ENCODE measurements at regions not wholly inside any gene's neighbourhood (a gene's known extent, or its start where the extent isn't known, plus 50 kb on each side); places are given as distances from the start of the nearest gene placed in this dataset.

GRCh38 chr13:50377726-50378270, 362.6 kb downstream of the KCNRG start:
- WGBS (ENCODE audit: insufficient coverage): no CpG with 5 or more reads among the region's 2 CpGs

More at GRCh38 chr13:50377726-50378270, 362.6 kb downstream of the KCNRG start:
- Histone ChIP-seq H3K27me3 (replicated peaks in 1 of 4; ENCODE audit: control extremely low read depth in 1 of 4, control insufficient read depth in 3 of 4, insufficient read depth in 4 of 4, low read length in 3 of 4) (no peaks in the 10 kb centered on the region), H4K20me1 (ENCODE audit: control insufficient read depth, insufficient read depth, low read length, poor library complexity, severe bottlenecking) (no peaks in the 10 kb centered on the region), H3K9ac (ENCODE audit: low read length) (no peak overlapping the region), H3K4me1 (ENCODE audit: control insufficient read depth in 2 of 2, insufficient read depth in 2 of 2, low read length in 2 of 2) (no peaks in the 10 kb centered on the region), H3K4me2 (replicated peaks; ENCODE audit: low read depth, low read length, poor library complexity, severe bottlenecking) (no peak overlapping the region), H3K4me3 (ENCODE audit: control extremely low read depth in 1 of 5, extremely low read depth in 1 of 5, insufficient read depth in 1 of 5, low read depth in 2 of 5, low read length in 4 of 5) (no peak overlapping the region), H3K79me2 (ENCODE audit: control insufficient read depth, insufficient read depth, low read length) (no peaks in the 10 kb centered on the region), H2AFZ (ENCODE audit: insufficient read depth, low read depth, low read length, poor library complexity, severe bottlenecking) (no peak overlapping the region), H3K27ac (ENCODE audit: low read length in 2 of 2) (no peak overlapping the region), H3K36me3 (replicated peaks in 1 of 2; ENCODE audit: control extremely low read depth in 1 of 2, control insufficient read depth in 1 of 2, extremely low read depth in 1 of 2, insufficient read depth in 2 of 2, low read length in 1 of 2) (no peaks in the 10 kb centered on the region), H3K9me3 (ENCODE audit: control extremely low read depth in 1 of 3, control insufficient read depth in 2 of 3, insufficient read depth in 1 of 3, low read length in 2 of 3) (peaks cover 6 to 30% (median 6%) of the 10 kb centered on the region in 3 donors)
- H3K27me3 Mint-ChIP-seq: no peaks in the 10 kb centered on the region
- DNase-seq (no peak), ATAC-seq (ENCODE audit: low read depth) (no peak)
- TF ChIP-seq EZH2 (IDR thresholded peaks at IDR 0.05; ENCODE audit: borderline replicate concordance, insufficient read depth, low read depth, low read length, poor library complexity, severe bottlenecking) (no peak), CTCF (IDR thresholded peaks at IDR 0.05) (no peak)
- H3K9me3 Mint-ChIP-seq (ENCODE audit: insufficient read depth): peaks cover 9% of the 10 kb centered on the region
- POLR2A ChIA-PET: no interaction called here
- no peak overlapping the region for H3K27ac Mint-ChIP-seq
- CTCF ChIA-PET: interaction anchor here (0.6 to 1.1 kb wide), 4 partner anchors 9 to 440 kb away, joined by 3 to 4 read pairs (median 4); partner anchors contain the start of gene TRIM13
- no peak overlapping the region for H3K4me3 Mint-ChIP-seq
- H3K4me1 Mint-ChIP-seq: peaks cover 5% of the 10 kb centered on the region
- intact Hi-C loops (cut with micrococcal nuclease): no loop called here
